ENCODE measurements at regions not wholly inside any gene's neighbourhood (a gene's known extent, or its start where the extent isn't known, plus 50 kb on each side); places are given as distances from the start of the nearest gene placed in this dataset.

DNA sequence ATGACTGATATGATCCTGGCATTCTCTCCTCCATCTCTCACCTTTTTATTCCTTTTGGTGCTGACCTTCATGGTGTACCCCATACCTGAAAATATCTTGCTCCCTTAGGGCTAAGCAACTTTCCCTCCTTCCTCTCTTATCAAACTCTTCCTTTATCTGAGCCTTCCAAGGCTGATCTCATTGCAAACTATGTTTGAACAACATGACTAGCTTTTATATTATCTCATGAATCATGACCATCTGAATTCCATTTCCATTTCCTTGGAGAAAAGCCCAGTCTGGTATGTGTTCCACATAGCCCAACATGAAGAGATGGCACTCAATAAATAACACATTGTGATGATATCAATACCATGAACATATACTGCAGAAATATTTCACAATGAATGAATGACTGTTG, 111.6 kb downstream of the TSPAN8 start:
- Histone ChIP-seq H3K4me1 (peaks cover 0 to 10% (median 3%) of the 10 kb centered on the region in 4 donors), H3K27ac (peak overlapping the region in 1 of 5 donors; percentile 24), H3K9me3 (no peaks in the 10 kb centered on the region), H3K27me3 (no peaks in the 10 kb centered on the region), H3K36me3 (no peaks in the 10 kb centered on the region), H3K4me3 (no peak overlapping the region)
- TF ChIP-seq EP300 (IDR thresholded peaks at IDR 0.05) (no peak), POLR2AphosphoS5 (IDR thresholded peaks at IDR 0.05) (no peak), POLR2A (IDR thresholded peaks at IDR 0.05) (no peak)
- TF ChIP-seq, protein P1, sequence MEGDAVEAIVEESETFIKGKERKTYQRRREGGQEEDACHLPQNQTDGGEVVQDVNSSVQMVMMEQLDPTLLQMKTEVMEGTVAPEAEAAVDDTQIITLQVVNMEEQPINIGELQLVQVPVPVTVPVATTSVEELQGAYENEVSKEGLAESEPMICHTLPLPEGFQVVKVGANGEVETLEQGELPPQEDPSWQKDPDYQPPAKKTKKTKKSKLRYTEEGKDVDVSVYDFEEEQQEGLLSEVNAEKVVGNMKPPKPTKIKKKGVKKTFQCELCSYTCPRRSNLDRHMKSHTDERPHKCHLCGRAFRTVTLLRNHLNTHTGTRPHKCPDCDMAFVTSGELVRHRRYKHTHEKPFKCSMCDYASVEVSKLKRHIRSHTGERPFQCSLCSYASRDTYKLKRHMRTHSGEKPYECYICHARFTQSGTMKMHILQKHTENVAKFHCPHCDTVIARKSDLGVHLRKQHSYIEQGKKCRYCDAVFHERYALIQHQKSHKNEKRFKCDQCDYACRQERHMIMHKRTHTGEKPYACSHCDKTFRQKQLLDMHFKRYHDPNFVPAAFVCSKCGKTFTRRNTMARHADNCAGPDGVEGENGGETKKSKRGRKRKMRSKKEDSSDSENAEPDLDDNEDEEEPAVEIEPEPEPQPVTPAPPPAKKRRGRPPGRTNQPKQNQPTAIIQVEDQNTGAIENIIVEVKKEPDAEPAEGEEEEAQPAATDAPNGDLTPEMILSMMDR (IDR thresholded peaks at IDR 0.05) = no peak
- intact Hi-C loops (cut with DNase I; ENCODE audit: low total_unique reads) = no loop called here
- DNase-seq = no peak

GRCh38 chr12:71045781-71046180, 112.0 kb downstream of the TSPAN8 start:
- 29 to 47% (median 38%) methylated on average over 1 of the region's 1 CpG for WGBS, 5 donors
- intact Hi-C loops (cut with DNase I; ENCODE audit: low total_unique reads) = no loop called here
- Histone ChIP-seq H3K4me1 (peaks cover 0 to 10% (median 3%) of the 10 kb centered on the region in 4 donors), H3K9me3 (no peaks in the 10 kb centered on the region), H3K36me3 (no peaks in the 10 kb centered on the region), H3K4me3 (no peak overlapping the region), H3K27me3 (no peaks in the 10 kb centered on the region), H3K27ac (peak overlapping the region in 1 of 5 donors; percentile 24)
- peak in 1 of 2 donors; percentile 49 for DNase-seq
- no peak for TF ChIP-seq POLR2A (IDR thresholded peaks at IDR 0.05)
- TF ChIP-seq EP300 (IDR thresholded peaks at IDR 0.05) = no peak
- TF ChIP-seq POLR2AphosphoS5 (IDR thresholded peaks at IDR 0.05) = no peak
- TF ChIP-seq, protein P1 (IDR thresholded peaks at IDR 0.05) = no peak

DNA sequence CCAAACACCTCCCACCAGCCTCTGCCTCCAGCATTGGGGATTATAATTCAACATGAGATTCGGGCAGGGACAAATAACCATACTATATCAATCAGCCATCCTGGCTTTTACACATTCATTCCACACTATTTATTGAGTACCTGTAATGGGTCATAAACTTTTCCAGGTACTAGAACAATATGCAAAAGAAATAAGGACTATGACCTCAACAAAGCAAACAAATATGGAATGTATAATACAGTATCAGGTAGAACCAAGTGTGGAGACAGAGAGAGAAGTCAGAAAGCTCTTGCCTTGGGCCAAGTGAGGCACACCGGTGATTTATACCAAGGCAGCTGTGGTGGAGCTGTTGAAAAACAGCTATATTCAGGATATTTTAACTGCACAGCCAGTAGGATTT, 116.3 kb downstream of the TSPAN8 start:
- no peak for DNase-seq
- Histone ChIP-seq H3K36me3 (no peaks in the 10 kb centered on the region), H3K4me1 (peaks cover 0 to 10% (median 3%) of the 10 kb centered on the region in 4 donors), H3K9me3 (no peaks in the 10 kb centered on the region), H3K4me3 (no peak overlapping the region), H3K27me3 (no peaks in the 10 kb centered on the region), H3K27ac (no peak overlapping the region)
- no peak for TF ChIP-seq EP300 (IDR thresholded peaks at IDR 0.05)
- no peak for TF ChIP-seq POLR2AphosphoS5 (IDR thresholded peaks at IDR 0.05)
- TF ChIP-seq POLR2A (IDR thresholded peaks at IDR 0.05) = no peak
- TF ChIP-seq, protein P1 (IDR thresholded peaks at IDR 0.05) = no peak
- WGBS, 5 donors = 64 to 93% (median 90%) methylated on average over 2 of the region's 2 CpGs
- intact Hi-C loops (cut with DNase I; ENCODE audit: low total_unique reads) = no loop called here

DNA sequence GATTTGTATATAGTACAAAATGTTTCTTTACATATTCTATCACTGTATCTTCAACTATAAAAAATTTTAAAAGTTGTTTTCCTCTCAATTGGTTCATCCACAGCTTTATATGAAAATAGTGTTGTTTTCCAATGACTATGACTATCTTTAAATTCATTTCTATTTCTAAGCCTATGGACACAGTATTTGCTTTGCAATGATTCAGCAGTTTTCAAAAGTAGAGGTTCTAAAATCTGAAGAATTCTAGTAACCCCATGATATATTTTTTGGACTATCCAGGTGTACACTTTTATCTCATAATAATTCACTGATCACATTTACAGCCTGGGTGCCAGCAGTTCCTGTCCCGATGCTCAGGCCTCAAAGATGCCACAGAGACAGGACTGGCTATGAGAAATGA, 118.4 kb upstream of the PTPRR start:
- intact Hi-C loops (cut with DNase I; ENCODE audit: low total_unique reads) = no loop called here
- Histone ChIP-seq H3K27me3 (no peaks in the 10 kb centered on the region), H3K9me3 (no peaks in the 10 kb centered on the region), H3K4me1 (no peaks in the 10 kb centered on the region), H3K4me3 (no peak overlapping the region), H3K27ac (no peak overlapping the region), H3K36me3 (no peaks in the 10 kb centered on the region)
- no peak for DNase-seq
- TF ChIP-seq POLR2AphosphoS5 (IDR thresholded peaks at IDR 0.05) (no peak), EP300 (IDR thresholded peaks at IDR 0.05) (no peak), POLR2A (IDR thresholded peaks at IDR 0.05) (no peak)
- TF ChIP-seq, protein P1 (IDR thresholded peaks at IDR 0.05) = no peak
- WGBS, 5 donors = 83 to 90% (median 87%) methylated on average over 1 of the region's 1 CpG
